ENCODE measurements at regions not wholly inside any gene's neighbourhood (a gene's known extent, or its start where the extent isn't known, plus 50 kb on each side); places are given as distances from the start of the nearest gene placed in this dataset.

- Histone ChIP-seq H3K27me3 (ENCODE audit: insufficient read depth, low read depth, low read length) (no peaks in the 10 kb centered on the region), H3K9me2 (ENCODE audit: insufficient read depth, low read length) (no peaks in the 10 kb centered on the region), H3K4me3 (ENCODE audit: low read length) (no peak overlapping the region), H3K36me3 (ENCODE audit: insufficient read depth, low read length) (no peaks in the 10 kb centered on the region), H3K9me3 (ENCODE audit: low read length) (no peaks in the 10 kb centered on the region), H3F3A (ENCODE audit: insufficient read depth, low read length, poor library complexity, severe bottlenecking) (no peaks in the 10 kb centered on the region), H4K20me1 (ENCODE audit: insufficient read depth) (no peaks in the 10 kb centered on the region), H3K79me2 (replicated peaks; ENCODE audit: insufficient read depth, low read length) (no peaks in the 10 kb centered on the region), H3K27ac (ENCODE audit: low read length) (no peak overlapping the region), H2AFZ (ENCODE audit: low read depth, low read length) (peak overlapping the region; percentile 12), H3K9ac (ENCODE audit: low read length) (no peak overlapping the region), H3K4me2 (ENCODE audit: low read length) (no peak overlapping the region)
- TF ChIP-seq SMC3 (conservative IDR thresholded peaks at IDR 0.05; ENCODE audit: poor library complexity) (peak; percentile 86), EP300 (conservative IDR thresholded peaks at IDR 0.05; ENCODE audit: poor library complexity, severe bottlenecking) (no peak), TAF1 (IDR thresholded peaks at IDR 0.05; ENCODE audit: low read depth) (no peak), RAD21 (conservative IDR thresholded peaks at IDR 0.05) (peak; percentile 88), CTCF (IDR thresholded peaks at IDR 0.05; ENCODE audit: poor library complexity, severe bottlenecking) (peak; percentile 86), POLR2AphosphoS5 (IDR thresholded peaks at IDR 0.05) (no peak), MXI1 (conservative IDR thresholded peaks at IDR 0.05; ENCODE audit: poor library complexity, severe bottlenecking) (no peak), EZH2 (IDR thresholded peaks at IDR 0.05; ENCODE audit: borderline replicate concordance, insufficient read depth, low read length, poor library complexity, severe bottlenecking) (no peak)
- TF ChIP-seq, protein P1, sequence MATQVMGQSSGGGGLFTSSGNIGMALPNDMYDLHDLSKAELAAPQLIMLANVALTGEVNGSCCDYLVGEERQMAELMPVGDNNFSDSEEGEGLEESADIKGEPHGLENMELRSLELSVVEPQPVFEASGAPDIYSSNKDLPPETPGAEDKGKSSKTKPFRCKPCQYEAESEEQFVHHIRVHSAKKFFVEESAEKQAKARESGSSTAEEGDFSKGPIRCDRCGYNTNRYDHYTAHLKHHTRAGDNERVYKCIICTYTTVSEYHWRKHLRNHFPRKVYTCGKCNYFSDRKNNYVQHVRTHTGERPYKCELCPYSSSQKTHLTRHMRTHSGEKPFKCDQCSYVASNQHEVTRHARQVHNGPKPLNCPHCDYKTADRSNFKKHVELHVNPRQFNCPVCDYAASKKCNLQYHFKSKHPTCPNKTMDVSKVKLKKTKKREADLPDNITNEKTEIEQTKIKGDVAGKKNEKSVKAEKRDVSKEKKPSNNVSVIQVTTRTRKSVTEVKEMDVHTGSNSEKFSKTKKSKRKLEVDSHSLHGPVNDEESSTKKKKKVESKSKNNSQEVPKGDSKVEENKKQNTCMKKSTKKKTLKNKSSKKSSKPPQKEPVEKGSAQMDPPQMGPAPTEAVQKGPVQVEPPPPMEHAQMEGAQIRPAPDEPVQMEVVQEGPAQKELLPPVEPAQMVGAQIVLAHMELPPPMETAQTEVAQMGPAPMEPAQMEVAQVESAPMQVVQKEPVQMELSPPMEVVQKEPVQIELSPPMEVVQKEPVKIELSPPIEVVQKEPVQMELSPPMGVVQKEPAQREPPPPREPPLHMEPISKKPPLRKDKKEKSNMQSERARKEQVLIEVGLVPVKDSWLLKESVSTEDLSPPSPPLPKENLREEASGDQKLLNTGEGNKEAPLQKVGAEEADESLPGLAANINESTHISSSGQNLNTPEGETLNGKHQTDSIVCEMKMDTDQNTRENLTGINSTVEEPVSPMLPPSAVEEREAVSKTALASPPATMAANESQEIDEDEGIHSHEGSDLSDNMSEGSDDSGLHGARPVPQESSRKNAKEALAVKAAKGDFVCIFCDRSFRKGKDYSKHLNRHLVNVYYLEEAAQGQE (IDR thresholded peaks at IDR 0.05; ENCODE audit: borderline replicate concordance) = no peak
These were observed 245.4 kb downstream of the MPDZ start for GRCh38 chr9:13033959-13034693.

DNA sequence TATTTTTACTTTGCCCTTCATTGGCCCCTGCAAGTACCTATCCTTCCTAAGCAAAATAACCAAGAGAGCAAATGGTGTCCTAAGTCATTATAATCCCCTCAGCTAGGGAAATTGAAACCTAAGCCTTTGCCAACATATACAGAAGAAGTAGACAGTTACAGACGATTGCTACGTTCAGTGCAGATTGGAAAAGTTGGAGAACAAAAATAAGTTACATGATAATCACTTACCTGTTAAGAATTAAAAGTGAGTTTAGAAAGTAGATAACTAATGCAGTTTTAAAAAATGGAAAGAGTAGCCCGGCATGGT, 244.8 kb downstream of the MPDZ start:
- H3K27me3 ChIP-seq (ENCODE audit: insufficient read depth, low read depth, low read length) = no peaks in the 10 kb centered on the region
- H3K27ac ChIP-seq (ENCODE audit: low read length) = no peak overlapping the region
- H3K36me3 ChIP-seq (ENCODE audit: insufficient read depth, low read length) = no peaks in the 10 kb centered on the region
- H3K9me2 ChIP-seq (ENCODE audit: insufficient read depth, low read length) = no peaks in the 10 kb centered on the region
- H3K9ac ChIP-seq (ENCODE audit: low read length) = no peak overlapping the region
- TF ChIP-seq RAD21 (conservative IDR thresholded peaks at IDR 0.05) (no peak), CTCF (IDR thresholded peaks at IDR 0.05; ENCODE audit: poor library complexity, severe bottlenecking) (no peak), TAF1 (IDR thresholded peaks at IDR 0.05; ENCODE audit: low read depth) (no peak), POLR2AphosphoS5 (IDR thresholded peaks at IDR 0.05) (no peak), SMC3 (conservative IDR thresholded peaks at IDR 0.05; ENCODE audit: poor library complexity) (no peak), MXI1 (conservative IDR thresholded peaks at IDR 0.05; ENCODE audit: poor library complexity, severe bottlenecking) (no peak), EZH2 (IDR thresholded peaks at IDR 0.05; ENCODE audit: borderline replicate concordance, insufficient read depth, low read length, poor library complexity, severe bottlenecking) (no peak), EP300 (conservative IDR thresholded peaks at IDR 0.05; ENCODE audit: poor library complexity, severe bottlenecking) (no peak)
- TF ChIP-seq, protein P1 (IDR thresholded peaks at IDR 0.05; ENCODE audit: borderline replicate concordance) = no peak
- peak overlapping the region; percentile 12 for H2AFZ ChIP-seq (ENCODE audit: low read depth, low read length)
- no peaks in the 10 kb centered on the region for H3F3A ChIP-seq (ENCODE audit: insufficient read depth, low read length, poor library complexity, severe bottlenecking)
- H3K4me2 ChIP-seq (ENCODE audit: low read length) = no peak overlapping the region
- no peaks in the 10 kb centered on the region for H4K20me1 ChIP-seq (ENCODE audit: insufficient read depth)
- H3K9me3 ChIP-seq (ENCODE audit: low read length) = no peaks in the 10 kb centered on the region
- no peaks in the 10 kb centered on the region for H3K79me2 ChIP-seq (replicated peaks; ENCODE audit: insufficient read depth, low read length)
- no peak overlapping the region for H3K4me3 ChIP-seq (ENCODE audit: low read length)

Data from neural cell (in vitro differentiated cells).